A673 (cell line): ENCODE measurements at regions not wholly inside any gene's neighbourhood (a gene's known extent, or its start where the extent isn't known, plus 50 kb on each side); places are given as distances from the start of the nearest gene placed in this dataset.
"Not testable (repeated sequence)": the region's sequence is repeated elsewhere in the genome, so short reads cannot be mapped to it uniquely, and the experiment has no call there.

Source experiments
- CTCF ChIP-seq: fragments of 300-800, 200-600 bp; sonication (generic); conservative IDR thresholded peaks from 2 replicates; pipeline ENCODE4 v1.5.1; 2017; ENCODE audit warnings: low read depth, mild to moderate bottlenecking, antibody characterized with exemption, low read length, moderate library complexity, mixed read lengths
- EZH2 ChIP-seq: fragments of 200-600 bp; sonication (generic); IDR thresholded peaks from 2 replicates; pipeline ENCODE4 v1.6.1; 2017; ENCODE audit warnings: borderline replicate concordance, low read depth, mild to moderate bottlenecking, mixed read lengths, antibody characterized with exemption, low read length; ENCODE audit not compliant: poor library complexity, severe bottlenecking

- not testable (repeated sequence) for TF ChIP-seq CTCF, EZH2
Measured at GRCh38 chr6:156191390-156191789, 585.8 kb upstream of the ARID1B start.
